KMS-11 (cell line): ENCODE measurements at regions not wholly inside any gene's neighbourhood (a gene's known extent, or its start where the extent isn't known, plus 50 kb on each side); places are given as distances from the start of the nearest gene placed in this dataset.

Experiments
- H2AFZ ChIP-seq: fragments of 200-600 bp; sonication (generic); 2 replicates; pipeline ENCODE4 v1.6.1; 2016; ENCODE audit warnings: antibody characterized with exemption, mixed run types, low read depth
- H3K27ac ChIP-seq: fragments of 200-600 bp; sonication (generic); 2 replicates; pipeline ENCODE4 v1.6.1; 2016; ENCODE audit warnings: mild to moderate bottlenecking, mixed run types
- H3K27me3 ChIP-seq: fragments of 200-600 bp; sonication (generic); 2 replicates; pipeline ENCODE4 v1.6.1; 2017; ENCODE audit warnings: mild to moderate bottlenecking, low read depth, mixed run types, moderate library complexity; ENCODE audit not compliant: insufficient read depth
- H3K36me3 ChIP-seq: fragments of 200-600 bp; sonication (generic); 2 replicates; pipeline ENCODE4 v1.6.1; 2017; ENCODE audit warnings: mild to moderate bottlenecking, mixed run types; ENCODE audit not compliant: insufficient read depth
- H3K4me1 ChIP-seq: fragments of 200-600 bp; sonication (generic); 2 replicates; pipeline ENCODE4 v1.6.1; 2016; ENCODE audit warnings: mild to moderate bottlenecking, low read depth, mixed run types; ENCODE audit not compliant: poor library complexity, severe bottlenecking
- H3K4me2 ChIP-seq: fragments of 200-600 bp; sonication (generic); 2 replicates; pipeline ENCODE4 v1.7.0; 2016; ENCODE audit warnings: mild to moderate bottlenecking, mixed run types
- H3K4me3 ChIP-seq: fragments of 200-600 bp; sonication (generic); IDR thresholded peaks from 2 replicates; pipeline ENCODE4 v1.6.1; 2017; ENCODE audit warnings: low read depth, low read length, mixed read lengths; ENCODE audit not compliant: insufficient read depth
- H3K79me2 ChIP-seq: fragments of 200-600 bp; sonication (generic); 2 replicates; pipeline ENCODE4 v1.6.1; 2016; ENCODE audit warnings: low read depth, mixed run types; ENCODE audit not compliant: insufficient read depth
- H3K9ac ChIP-seq: fragments of 200-600 bp; sonication (generic); 2 replicates; pipeline ENCODE4 v1.6.1; 2016; ENCODE audit warnings: mild to moderate bottlenecking, mixed run types
- H4K20me1 ChIP-seq: fragments of 200-600 bp; sonication (generic); 2 replicates; pipeline ENCODE4 v1.6.1; 2016; ENCODE audit warnings: mild to moderate bottlenecking, mixed run types; ENCODE audit not compliant: insufficient read depth
- TF ChIP-seq, protein P1 (sequence below): fragments of 200-600 bp; sonication (generic); conservative IDR thresholded peaks from 2 replicates; pipeline ENCODE4 v1.6.1; 2017; ENCODE audit warnings: low read depth, mild to moderate bottlenecking, antibody characterized with exemption, low read length, moderate library complexity, mixed read lengths

GRCh38 chr6:105626295-105627158 is 223.6 kb upstream of the PREP start:
- H4K20me1 ChIP-seq = no peaks in the 10 kb centered on the region
- TF ChIP-seq, protein P1, sequence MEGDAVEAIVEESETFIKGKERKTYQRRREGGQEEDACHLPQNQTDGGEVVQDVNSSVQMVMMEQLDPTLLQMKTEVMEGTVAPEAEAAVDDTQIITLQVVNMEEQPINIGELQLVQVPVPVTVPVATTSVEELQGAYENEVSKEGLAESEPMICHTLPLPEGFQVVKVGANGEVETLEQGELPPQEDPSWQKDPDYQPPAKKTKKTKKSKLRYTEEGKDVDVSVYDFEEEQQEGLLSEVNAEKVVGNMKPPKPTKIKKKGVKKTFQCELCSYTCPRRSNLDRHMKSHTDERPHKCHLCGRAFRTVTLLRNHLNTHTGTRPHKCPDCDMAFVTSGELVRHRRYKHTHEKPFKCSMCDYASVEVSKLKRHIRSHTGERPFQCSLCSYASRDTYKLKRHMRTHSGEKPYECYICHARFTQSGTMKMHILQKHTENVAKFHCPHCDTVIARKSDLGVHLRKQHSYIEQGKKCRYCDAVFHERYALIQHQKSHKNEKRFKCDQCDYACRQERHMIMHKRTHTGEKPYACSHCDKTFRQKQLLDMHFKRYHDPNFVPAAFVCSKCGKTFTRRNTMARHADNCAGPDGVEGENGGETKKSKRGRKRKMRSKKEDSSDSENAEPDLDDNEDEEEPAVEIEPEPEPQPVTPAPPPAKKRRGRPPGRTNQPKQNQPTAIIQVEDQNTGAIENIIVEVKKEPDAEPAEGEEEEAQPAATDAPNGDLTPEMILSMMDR = no peak
- no peak overlapping the region for H3K9ac ChIP-seq
- no peaks in the 10 kb centered on the region for H3K36me3 ChIP-seq
- no peaks in the 10 kb centered on the region for H3K79me2 ChIP-seq
- H3K27ac ChIP-seq = no peak overlapping the region
- no peak overlapping the region for H3K4me2 ChIP-seq
- no peaks in the 10 kb centered on the region for H3K4me1 ChIP-seq
- no peak overlapping the region for H3K4me3 ChIP-seq
- no peaks in the 10 kb centered on the region for H3K27me3 ChIP-seq
- H2AFZ ChIP-seq = no peak overlapping the region

DNA sequence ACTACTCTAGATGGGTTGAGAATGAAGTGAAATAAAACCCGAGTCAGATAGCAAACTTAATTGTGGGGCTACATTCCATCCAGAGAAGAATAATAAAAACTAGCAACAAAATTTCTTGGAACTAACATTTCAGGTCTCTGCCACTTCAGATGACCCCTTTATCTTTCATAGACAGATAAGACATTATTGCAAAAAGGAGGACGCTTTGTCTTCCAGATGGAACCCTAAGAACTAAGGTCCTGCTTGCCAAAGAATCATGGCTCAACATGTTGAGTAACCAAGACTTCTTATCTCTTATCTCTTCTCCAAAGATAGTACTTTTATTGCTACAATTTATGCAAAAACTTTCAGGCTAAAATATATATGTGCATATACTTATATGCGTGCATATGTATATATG is 221.1 kb upstream of the PREP start:
- H2AFZ ChIP-seq = no peak overlapping the region
- H3K4me3 ChIP-seq = no peak overlapping the region
- H3K79me2 ChIP-seq = no peaks in the 10 kb centered on the region
- H3K36me3 ChIP-seq = no peaks in the 10 kb centered on the region
- H3K27me3 ChIP-seq = no peaks in the 10 kb centered on the region
- no peaks in the 10 kb centered on the region for H3K4me1 ChIP-seq
- H3K4me2 ChIP-seq = no peak overlapping the region
- no peak overlapping the region for H3K9ac ChIP-seq
- H3K27ac ChIP-seq = no peak overlapping the region
- TF ChIP-seq, protein P1 = no peak
- no peaks in the 10 kb centered on the region for H4K20me1 ChIP-seq

- Histone ChIP-seq H3K36me3 (no peaks in the 10 kb centered on the region), H3K4me2 (no peak overlapping the region)
Measured at GRCh38 chr6:105622226-105622625, 219.3 kb upstream of the PREP start.

DNA sequence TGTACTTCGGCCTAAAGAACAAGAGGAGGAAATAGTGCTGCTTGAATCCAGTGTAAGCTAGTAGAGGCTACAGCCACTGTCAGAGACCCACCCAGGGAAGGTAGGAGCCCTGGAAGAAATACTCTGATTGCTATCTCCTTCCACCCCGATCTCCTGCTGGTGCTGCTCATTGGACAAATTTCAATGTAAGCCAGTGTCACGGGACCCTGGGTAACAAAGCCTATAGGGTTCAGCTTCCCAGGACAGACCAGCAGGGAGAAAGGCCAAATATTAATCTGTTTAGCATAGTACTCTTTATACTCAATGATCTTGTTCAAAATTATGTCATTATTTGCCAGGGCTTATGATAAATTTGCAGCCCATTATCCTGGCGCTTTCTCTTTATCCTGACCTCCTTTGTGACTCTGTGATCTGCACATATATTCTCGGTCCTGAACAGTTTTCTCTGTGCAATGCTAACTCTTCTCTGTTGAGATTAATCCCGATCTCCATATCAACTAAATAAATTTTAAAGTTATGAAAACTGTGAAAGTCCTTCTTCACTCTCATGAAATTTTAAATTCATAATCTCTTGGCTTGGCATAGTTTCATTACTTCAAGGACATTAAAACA is 218.8 kb upstream of the PREP start:
- no peak overlapping the region for H3K4me2 ChIP-seq
- H3K9ac ChIP-seq = no peak overlapping the region
- H3K27me3 ChIP-seq = no peaks in the 10 kb centered on the region
- TF ChIP-seq, protein P1 = no peak
- H3K4me3 ChIP-seq = no peak overlapping the region
- H4K20me1 ChIP-seq = no peaks in the 10 kb centered on the region
- no peaks in the 10 kb centered on the region for H3K36me3 ChIP-seq
- H2AFZ ChIP-seq = no peak overlapping the region
- H3K79me2 ChIP-seq = no peaks in the 10 kb centered on the region
- H3K27ac ChIP-seq = no peak overlapping the region
- no peaks in the 10 kb centered on the region for H3K4me1 ChIP-seq

More at GRCh38 chr6:105622226-105622625, 219.3 kb upstream of the PREP start:
- Histone ChIP-seq H3K4me3 (no peak overlapping the region), H3K9ac (no peak overlapping the region), H3K27me3 (no peaks in the 10 kb centered on the region), H2AFZ (no peak overlapping the region), H3K27ac (no peak overlapping the region), H4K20me1 (no peaks in the 10 kb centered on the region), H3K4me1 (no peaks in the 10 kb centered on the region), H3K79me2 (no peaks in the 10 kb centered on the region)
- TF ChIP-seq, protein P1 = no peak
